GM21723 (cell line): ENCODE measurements at regions not wholly inside any gene's neighbourhood (a gene's known extent, or its start where the extent isn't known, plus 50 kb on each side); places are given as distances from the start of the nearest gene placed in this dataset.

Source experiments
- ATAC-seq: cut with Tn5 transposase; IDR thresholded peaks from one replicate; pipeline ENCODE4 v1.9.1; 2021; ENCODE audit warnings: mild to moderate bottlenecking, moderate library complexity; ENCODE audit not compliant: unreplicated experiment

GRCh38 chr9:134271338-134272301 is 54.6 kb upstream of the RXRA start:
- no peak for ATAC-seq

GRCh38 chr9:134272302-134273023 is 53.8 kb upstream of the RXRA start:
- ATAC-seq = no peak

- ATAC-seq = no peak
Observed at GRCh38 chr9:134273647-134274046, 52.6 kb upstream of the RXRA start.

GRCh38 chr9:134275375-134275774 is 50.9 kb upstream of the RXRA start:
- ATAC-seq = no peak

- no peak for ATAC-seq
Observed at GRCh38 chr9:134276453-134277245, 49.6 kb upstream of the RXRA start.
